ENCODE measurements at regions not wholly inside any gene's neighbourhood (a gene's known extent, or its start where the extent isn't known, plus 50 kb on each side); places are given as distances from the start of the nearest gene placed in this dataset.

GRCh38 chr5:67552773-67553172 lies 356.2 kb upstream of the CD180 start:
- WGBS (ENCODE audit: low lambda C conversion rate, missing lambda C conversion rate) = 89% methylated on average over 1 of the region's 1 CpG
- Histone ChIP-seq H2AFZ (no peak overlapping the region), H3K9me3 (ENCODE audit: low read depth) (no peaks in the 10 kb centered on the region), H3K9me2 (replicated peaks; ENCODE audit: insufficient read depth) (no peaks in the 10 kb centered on the region), H3K27ac (no peak overlapping the region), H3K36me3 (replicated peaks; ENCODE audit: insufficient read depth, low read depth) (no peaks in the 10 kb centered on the region), H3K4me3 (no peak overlapping the region), H4K20me1 (ENCODE audit: insufficient read depth, poor library complexity, severe bottlenecking) (no peaks in the 10 kb centered on the region), H3K79me2 (no peaks in the 10 kb centered on the region), H3K27me3 (no peaks in the 10 kb centered on the region), H3K4me1 (ENCODE audit: insufficient read depth) (peaks cover 5% of the 10 kb centered on the region), H3K4me2 (no peak overlapping the region)
- DNase-seq (ENCODE audit: low spot score) = no peak
- no peak for TF ChIP-seq EZH2 (IDR thresholded peaks at IDR 0.05; ENCODE audit: borderline replicate concordance)
- no peak for TF ChIP-seq CTCF (IDR thresholded peaks at IDR 0.05; ENCODE audit: poor library complexity)

- H3K9me2 ChIP-seq (replicated peaks; ENCODE audit: insufficient read depth) = no peaks in the 10 kb centered on the region
These were observed 353.3 kb upstream of the CD180 start for GRCh38 chr5:67549947-67550346.

GRCh38 chr5:67549296-67549618 lies 352.7 kb upstream of the CD180 start:
- Histone ChIP-seq H3K27me3 (no peaks in the 10 kb centered on the region), H3K4me2 (no peak overlapping the region), H3K4me1 (ENCODE audit: insufficient read depth) (peaks cover 5% of the 10 kb centered on the region), H2AFZ (no peak overlapping the region), H3K9me3 (ENCODE audit: low read depth) (no peaks in the 10 kb centered on the region), H3K79me2 (no peaks in the 10 kb centered on the region), H3K36me3 (replicated peaks; ENCODE audit: insufficient read depth, low read depth) (no peaks in the 10 kb centered on the region), H3K9me2 (replicated peaks; ENCODE audit: insufficient read depth) (no peaks in the 10 kb centered on the region), H4K20me1 (ENCODE audit: insufficient read depth, poor library complexity, severe bottlenecking) (no peaks in the 10 kb centered on the region), H3K27ac (no peak overlapping the region), H3K4me3 (no peak overlapping the region)
- DNase-seq (ENCODE audit: low spot score) = no peak
- TF ChIP-seq CTCF (IDR thresholded peaks at IDR 0.05; ENCODE audit: poor library complexity) (no peak), EZH2 (IDR thresholded peaks at IDR 0.05; ENCODE audit: borderline replicate concordance) (no peak), EZH2phosphoT487 (IDR thresholded peaks at IDR 0.05; ENCODE audit: low read depth, severe bottlenecking, unreplicated experiment) (no peak)
- WGBS (ENCODE audit: low lambda C conversion rate, missing lambda C conversion rate) = 97% methylated on average over 3 of the region's 3 CpGs

More at GRCh38 chr5:67549947-67550346, 353.3 kb upstream of the CD180 start:
- no peak overlapping the region for H3K4me3 ChIP-seq
- no peaks in the 10 kb centered on the region for H3K36me3 ChIP-seq (replicated peaks; ENCODE audit: insufficient read depth, low read depth)
- no peaks in the 10 kb centered on the region for H3K27me3 ChIP-seq
- no peak for DNase-seq (ENCODE audit: low spot score)
- H2AFZ ChIP-seq = no peak overlapping the region
- no peak overlapping the region for H3K4me2 ChIP-seq
- no peak overlapping the region for H3K27ac ChIP-seq
- peaks cover 5% of the 10 kb centered on the region for H3K4me1 ChIP-seq (ENCODE audit: insufficient read depth)
- no peaks in the 10 kb centered on the region for H3K79me2 ChIP-seq
- no peaks in the 10 kb centered on the region for H4K20me1 ChIP-seq (ENCODE audit: insufficient read depth, poor library complexity, severe bottlenecking)
- 83% methylated on average over 4 of the region's 4 CpGs for WGBS (ENCODE audit: low lambda C conversion rate, missing lambda C conversion rate)
- TF ChIP-seq EZH2phosphoT487 (IDR thresholded peaks at IDR 0.05; ENCODE audit: low read depth, severe bottlenecking, unreplicated experiment) (no peak), CTCF (IDR thresholded peaks at IDR 0.05; ENCODE audit: poor library complexity) (no peak), EZH2 (IDR thresholded peaks at IDR 0.05; ENCODE audit: borderline replicate concordance) (no peak)
- H3K9me3 ChIP-seq (ENCODE audit: low read depth) = no peaks in the 10 kb centered on the region

Measured in hepatocyte (in vitro differentiated cells).